Loucy (cell line): ENCODE measurements at regions not wholly inside any gene's neighbourhood (a gene's known extent, or its start where the extent isn't known, plus 50 kb on each side); places are given as distances from the start of the nearest gene placed in this dataset.

Experiments
- EZH2phosphoT487 ChIP-seq: fragments of 200-600 bp; IDR thresholded peaks from 2 replicates; pipeline ENCODE4 v1.6.1; 2018; ENCODE audit warnings: antibody characterized with exemption, mild to moderate bottlenecking, moderate library complexity, borderline replicate concordance
- TF ChIP-seq, protein P1 (sequence below): fragments of 200-600 bp; sonication (generic); conservative IDR thresholded peaks from 2 replicates; pipeline ENCODE4 v1.5.1; 2014; ENCODE audit warnings: mild to moderate bottlenecking, antibody characterized with exemption, low read length

DNA sequence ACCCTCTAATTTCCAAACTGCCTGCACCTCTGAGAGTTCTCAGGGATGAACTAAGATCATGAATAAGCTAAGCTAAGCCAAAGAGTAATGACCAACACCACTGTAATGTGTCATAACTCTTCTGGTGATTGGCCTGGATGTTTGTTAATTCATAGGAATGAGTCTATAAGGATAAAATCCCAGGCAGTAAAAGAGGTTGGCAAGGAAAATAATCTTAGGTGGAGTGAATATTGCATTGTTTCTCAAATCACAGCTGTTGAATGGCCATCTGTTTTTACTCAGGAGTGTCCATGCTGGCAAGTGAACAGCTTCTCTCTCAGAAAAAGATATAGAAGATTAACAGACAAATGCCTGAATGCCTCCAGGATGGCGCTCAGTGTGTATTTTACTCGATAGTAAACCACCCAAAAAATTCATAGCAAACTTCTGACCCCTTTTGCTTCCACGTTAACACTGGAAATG is 60.8 kb upstream of the GLS start:
- TF ChIP-seq EZH2phosphoT487, result no peak
- TF ChIP-seq, protein P1, sequence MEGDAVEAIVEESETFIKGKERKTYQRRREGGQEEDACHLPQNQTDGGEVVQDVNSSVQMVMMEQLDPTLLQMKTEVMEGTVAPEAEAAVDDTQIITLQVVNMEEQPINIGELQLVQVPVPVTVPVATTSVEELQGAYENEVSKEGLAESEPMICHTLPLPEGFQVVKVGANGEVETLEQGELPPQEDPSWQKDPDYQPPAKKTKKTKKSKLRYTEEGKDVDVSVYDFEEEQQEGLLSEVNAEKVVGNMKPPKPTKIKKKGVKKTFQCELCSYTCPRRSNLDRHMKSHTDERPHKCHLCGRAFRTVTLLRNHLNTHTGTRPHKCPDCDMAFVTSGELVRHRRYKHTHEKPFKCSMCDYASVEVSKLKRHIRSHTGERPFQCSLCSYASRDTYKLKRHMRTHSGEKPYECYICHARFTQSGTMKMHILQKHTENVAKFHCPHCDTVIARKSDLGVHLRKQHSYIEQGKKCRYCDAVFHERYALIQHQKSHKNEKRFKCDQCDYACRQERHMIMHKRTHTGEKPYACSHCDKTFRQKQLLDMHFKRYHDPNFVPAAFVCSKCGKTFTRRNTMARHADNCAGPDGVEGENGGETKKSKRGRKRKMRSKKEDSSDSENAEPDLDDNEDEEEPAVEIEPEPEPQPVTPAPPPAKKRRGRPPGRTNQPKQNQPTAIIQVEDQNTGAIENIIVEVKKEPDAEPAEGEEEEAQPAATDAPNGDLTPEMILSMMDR, result no peak
